ENCODE measurements at regions not wholly inside any gene's neighbourhood (a gene's known extent, or its start where the extent isn't known, plus 50 kb on each side); places are given as distances from the start of the nearest gene placed in this dataset.

GRCh38 chr20:50394569-50394968, 115.6 kb upstream of the PTPN1 start:
- peak; percentile 79 to 85 for DNase-seq

- DNase-seq: no peak
Observed at GRCh38 chr20:50395251-50395729, 114.9 kb upstream of the PTPN1 start.

- DNase-seq: no peak
Observed at GRCh38 chr20:50395914-50396488, 114.2 kb upstream of the PTPN1 start.

GRCh38 chr20:50396623-50397022, 113.6 kb upstream of the PTPN1 start:
- DNase-seq: no peak

- no peak for DNase-seq
Observed at GRCh38 chr20:50397058-50397457, 113.1 kb upstream of the PTPN1 start.

GRCh38 chr20:50398064-50398463, 112.1 kb upstream of the PTPN1 start:
- DNase-seq: no peak

- no peak for DNase-seq
Observed at GRCh38 chr20:50398471-50398820, 111.7 kb upstream of the PTPN1 start.

GRCh38 chr20:50398821-50399554, 111.2 kb upstream of the PTPN1 start:
- DNase-seq: peak in 1 of 2 donors; percentile 44

- no peak for DNase-seq
Observed at GRCh38 chr20:50399555-50399916, 110.6 kb upstream of the PTPN1 start.

- DNase-seq: peak; percentile 22 to 49
Observed at GRCh38 chr20:50399917-50400704, 110.1 kb upstream of the PTPN1 start.

- DNase-seq: no peak
Observed at GRCh38 chr20:50400705-50401586, 109.2 kb upstream of the PTPN1 start.

- no peak for DNase-seq
Observed at GRCh38 chr20:50401587-50402418, 108.4 kb upstream of the PTPN1 start.

GRCh38 chr20:50403565-50404418, 106.4 kb upstream of the PTPN1 start:
- DNase-seq: no peak

- DNase-seq: no peak
Observed at GRCh38 chr20:50404419-50405234, 105.6 kb upstream of the PTPN1 start.

GRCh38 chr20:50405235-50405914, 104.8 kb upstream of the PTPN1 start:
- DNase-seq: no peak

GRCh38 chr20:50405915-50406609, 104.1 kb upstream of the PTPN1 start:
- no peak for DNase-seq

- no peak for DNase-seq
Observed at GRCh38 chr20:50406610-50407136, 103.5 kb upstream of the PTPN1 start.

All from inflammatory macrophage (primary cell).